Lung (tissue), 11 donors: ENCODE measurements at regions not wholly inside any gene's neighbourhood (a gene's known extent, or its start where the extent isn't known, plus 50 kb on each side); places are given as distances from the start of the nearest gene placed in this dataset.

ENCODE experiments used
- ATAC-seq: fragments of 200-7000 bp; cut with Tn5 transposase; one replicate; pipeline ENCODE4 v1.9.1; 2020; ENCODE audit warnings: moderate number of reproducible peaks; ENCODE audit not compliant: insufficient read depth, low FRiP score
- DNase-seq, 3 donors: peaks; one replicate each; pipeline ENCODE4 v3.0.0-alpha.2; 2013 to 2017
- H3K27ac ChIP-seq, 2 donors: one replicate each; pipeline ENCODE4 v1.5.1; 2013; ENCODE audit warnings: mild to moderate bottlenecking in 2 of 2, moderate library complexity in 2 of 2, control low read depth in 1 of 2, inconsistent platforms in 1 of 2, low read depth in 1 of 2, low read length in 1 of 2
- H3K27me3 ChIP-seq, 3 donors: one replicate each; pipeline ENCODE4 v1.5.1; 2013; ENCODE audit warnings: low read length in 2 of 3; ENCODE audit not compliant: control insufficient read depth in 3 of 3, insufficient read depth in 3 of 3
- H3K36me3 ChIP-seq, 4 donors: one replicate each; pipeline ENCODE4 v1.5.1; 2013; ENCODE audit warnings: low read length in 4 of 4, mild to moderate bottlenecking in 1 of 4, moderate library complexity in 1 of 4; ENCODE audit not compliant: control insufficient read depth in 4 of 4, insufficient read depth in 4 of 4
- H3K4me1 ChIP-seq, 5 donors: one replicate each; pipeline ENCODE4 v1.5.1; 2013; ENCODE audit warnings: low read length in 5 of 5, mild to moderate bottlenecking in 2 of 5, moderate library complexity in 1 of 5; ENCODE audit not compliant: control insufficient read depth in 5 of 5, insufficient read depth in 5 of 5
- H3K4me3 ChIP-seq: one replicate; pipeline ENCODE4 v1.5.1; 2013; ENCODE audit warnings: mild to moderate bottlenecking, control low read depth, moderate library complexity
- H3K9ac ChIP-seq, 2 donors: one replicate each; pipeline ENCODE4 v1.5.1; 2013; ENCODE audit warnings: low read length in 2 of 2, control low read depth in 1 of 2; ENCODE audit not compliant: insufficient read depth in 1 of 2
- H3K9me3 ChIP-seq, 4 donors: one replicate each; pipeline ENCODE4 v1.5.1; 2013; ENCODE audit warnings: low read length in 3 of 4, mild to moderate bottlenecking in 1 of 4, moderate library complexity in 1 of 4; ENCODE audit not compliant: control insufficient read depth in 4 of 4, insufficient read depth in 3 of 4
- WGBS, 2 donors: extraction: QIAGEN DNeasy Blood & Tissue Kit; methylation state at CpG; one replicate each; pipeline ENCODE4 v1.1.7; 2013; 5-methylcytosine and 5-hydroxymethylcytosine counted together
- TF ChIP-seq, protein P1 (sequence below): IDR thresholded peaks from 2 replicates; pipeline ENCODE4 v1.5.1; 2012; ENCODE audit warnings: mild to moderate bottlenecking; ENCODE audit errors: control extremely low read depth, extremely low read depth
- donor health status: control.
- donor health status: control.
- donor health status: Bipolar disorder and iron deficiency.
- donor health status: healthy.
- donor health status: DM: yes; HTN: yes; CAD: no.

GRCh38 chr5:1652873-1653697 lies 129.3 kb upstream of the LPCAT1 start:
- H3K4me3 ChIP-seq = no peak overlapping the region
- no peak for ATAC-seq

GRCh38 chr5:1651971-1652872 lies 128.5 kb upstream of the LPCAT1 start:
- ATAC-seq (no peak), DNase-seq (no peak)
- Histone ChIP-seq H3K4me1 (peaks cover 0 to 7% (median 1%) of the 10 kb centered on the region in 5 donors), H3K9me3 (no peaks in the 10 kb centered on the region), H3K4me3 (no peak overlapping the region), H3K27ac (no peak overlapping the region), H3K9ac (no peak overlapping the region), H3K36me3 (no peaks in the 10 kb centered on the region), H3K27me3 (peaks cover 0 to 27% (median 3%) of the 10 kb centered on the region in 3 donors)
- TF ChIP-seq, protein P1, sequence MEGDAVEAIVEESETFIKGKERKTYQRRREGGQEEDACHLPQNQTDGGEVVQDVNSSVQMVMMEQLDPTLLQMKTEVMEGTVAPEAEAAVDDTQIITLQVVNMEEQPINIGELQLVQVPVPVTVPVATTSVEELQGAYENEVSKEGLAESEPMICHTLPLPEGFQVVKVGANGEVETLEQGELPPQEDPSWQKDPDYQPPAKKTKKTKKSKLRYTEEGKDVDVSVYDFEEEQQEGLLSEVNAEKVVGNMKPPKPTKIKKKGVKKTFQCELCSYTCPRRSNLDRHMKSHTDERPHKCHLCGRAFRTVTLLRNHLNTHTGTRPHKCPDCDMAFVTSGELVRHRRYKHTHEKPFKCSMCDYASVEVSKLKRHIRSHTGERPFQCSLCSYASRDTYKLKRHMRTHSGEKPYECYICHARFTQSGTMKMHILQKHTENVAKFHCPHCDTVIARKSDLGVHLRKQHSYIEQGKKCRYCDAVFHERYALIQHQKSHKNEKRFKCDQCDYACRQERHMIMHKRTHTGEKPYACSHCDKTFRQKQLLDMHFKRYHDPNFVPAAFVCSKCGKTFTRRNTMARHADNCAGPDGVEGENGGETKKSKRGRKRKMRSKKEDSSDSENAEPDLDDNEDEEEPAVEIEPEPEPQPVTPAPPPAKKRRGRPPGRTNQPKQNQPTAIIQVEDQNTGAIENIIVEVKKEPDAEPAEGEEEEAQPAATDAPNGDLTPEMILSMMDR = no peak
- WGBS, 2 donors = 52 to 63% methylated on average over 13 of the region's 13 CpGs

More at GRCh38 chr5:1652873-1653697, 129.3 kb upstream of the LPCAT1 start:
- WGBS, 2 donors = 15 to 21% methylated on average over 32 to 35 of the region's 35 CpGs
- Histone ChIP-seq H3K9ac (no peak overlapping the region), H3K27ac (no peak overlapping the region), H3K27me3 (peaks cover 0 to 28% (median 4%) of the 10 kb centered on the region in 3 donors), H3K36me3 (no peaks in the 10 kb centered on the region), H3K4me1 (peaks cover 0 to 7% (median 1%) of the 10 kb centered on the region in 5 donors), H3K9me3 (no peaks in the 10 kb centered on the region)
- TF ChIP-seq, protein P1 = no peak
- DNase-seq = peak; percentile 43 to 54 (median 54)

DNA sequence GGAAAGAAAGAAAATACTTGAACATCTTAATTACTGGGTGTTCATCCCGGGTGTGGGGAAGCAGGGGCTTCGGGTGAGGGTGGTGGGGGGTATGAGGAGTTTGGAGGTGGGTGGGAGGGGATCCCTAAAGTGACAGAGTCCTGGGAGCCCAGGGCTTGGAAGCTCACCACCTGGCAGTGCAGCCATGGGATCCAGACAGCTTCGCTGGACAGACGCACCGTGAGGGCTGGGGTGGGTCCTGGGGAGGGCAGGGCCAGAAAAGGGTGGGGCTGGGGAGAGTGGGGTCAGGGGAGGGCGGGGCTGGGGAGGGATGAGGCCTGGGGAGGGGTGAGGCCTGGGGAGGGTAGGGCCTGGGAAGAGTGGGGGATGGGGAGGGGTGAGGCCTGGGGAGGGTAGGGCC lies 127.5 kb upstream of the LPCAT1 start:
- TF ChIP-seq, protein P1 = no peak
- no peak for DNase-seq
- WGBS, 2 donors = 64 to 80% methylated on average over 4 to 6 of the region's 6 CpGs
- no peak overlapping the region for H3K9ac ChIP-seq
- H3K4me1 ChIP-seq = peaks cover 0 to 7% (median 1%) of the 10 kb centered on the region in 5 donors
- H3K27ac ChIP-seq = no peak overlapping the region
- no peak overlapping the region for H3K4me3 ChIP-seq
- no peaks in the 10 kb centered on the region for H3K36me3 ChIP-seq
- ATAC-seq = no peak
- H3K27me3 ChIP-seq = peaks cover 0 to 23% (median 3%) of the 10 kb centered on the region in 3 donors
- no peaks in the 10 kb centered on the region for H3K9me3 ChIP-seq
